ENCODE measurements at regions not wholly inside any gene's neighbourhood (a gene's known extent, or its start where the extent isn't known, plus 50 kb on each side); places are given as distances from the start of the nearest gene placed in this dataset.

- TF ChIP-seq, protein P1, sequence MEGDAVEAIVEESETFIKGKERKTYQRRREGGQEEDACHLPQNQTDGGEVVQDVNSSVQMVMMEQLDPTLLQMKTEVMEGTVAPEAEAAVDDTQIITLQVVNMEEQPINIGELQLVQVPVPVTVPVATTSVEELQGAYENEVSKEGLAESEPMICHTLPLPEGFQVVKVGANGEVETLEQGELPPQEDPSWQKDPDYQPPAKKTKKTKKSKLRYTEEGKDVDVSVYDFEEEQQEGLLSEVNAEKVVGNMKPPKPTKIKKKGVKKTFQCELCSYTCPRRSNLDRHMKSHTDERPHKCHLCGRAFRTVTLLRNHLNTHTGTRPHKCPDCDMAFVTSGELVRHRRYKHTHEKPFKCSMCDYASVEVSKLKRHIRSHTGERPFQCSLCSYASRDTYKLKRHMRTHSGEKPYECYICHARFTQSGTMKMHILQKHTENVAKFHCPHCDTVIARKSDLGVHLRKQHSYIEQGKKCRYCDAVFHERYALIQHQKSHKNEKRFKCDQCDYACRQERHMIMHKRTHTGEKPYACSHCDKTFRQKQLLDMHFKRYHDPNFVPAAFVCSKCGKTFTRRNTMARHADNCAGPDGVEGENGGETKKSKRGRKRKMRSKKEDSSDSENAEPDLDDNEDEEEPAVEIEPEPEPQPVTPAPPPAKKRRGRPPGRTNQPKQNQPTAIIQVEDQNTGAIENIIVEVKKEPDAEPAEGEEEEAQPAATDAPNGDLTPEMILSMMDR (conservative IDR thresholded peaks at IDR 0.05 in 1 of 2, IDR thresholded peaks at IDR 0.05 in 1 of 2; ENCODE audit: extremely low read depth in 1 of 2, insufficient read depth in 1 of 2, low read depth in 1 of 2, low read length in 2 of 2), result no peak
- no peak for TF ChIP-seq EZH2 (IDR thresholded peaks at IDR 0.05; ENCODE audit: borderline replicate concordance, low read length)
These were observed 310.0 kb upstream of the AADAT start for GRCh38 chr4:170399581-170400293.

All from mammary epithelial cell (primary cell).